ENCODE measurements at regions not wholly inside any gene's neighbourhood (a gene's known extent, or its start where the extent isn't known, plus 50 kb on each side); places are given as distances from the start of the nearest gene placed in this dataset.

GRCh38 chr7:26437003-26437532 is 145.4 kb downstream of the SNX10 start:
- Histone ChIP-seq H3K27ac (ENCODE audit: low read depth in 1 of 2, low read length in 2 of 2) (no peak overlapping the region), H3K9me3 (ENCODE audit: control insufficient read depth in 4 of 4, low read length in 3 of 4) (no peaks in the 10 kb centered on the region), H3K36me3 (ENCODE audit: control insufficient read depth in 4 of 4, insufficient read depth in 3 of 4, low read depth in 1 of 4, low read length in 3 of 4) (no peaks in the 10 kb centered on the region), H3K4me1 (ENCODE audit: control insufficient read depth in 4 of 4, insufficient read depth in 4 of 4, low read length in 3 of 4) (no peaks in the 10 kb centered on the region), H3K9ac (ENCODE audit: low read depth in 1 of 2, low read length in 2 of 2) (no peak overlapping the region), H3K4me3 (ENCODE audit: low read depth in 1 of 3, low read length in 3 of 3) (no peak overlapping the region), H3K27me3 (ENCODE audit: control insufficient read depth in 4 of 4, insufficient read depth in 4 of 4, low read length in 3 of 4) (no peaks in the 10 kb centered on the region)
- TF ChIP-seq EGR1 (IDR thresholded peaks at IDR 0.05; ENCODE audit: low read depth in 2 of 2) (no peak), JUND (IDR thresholded peaks at IDR 0.05) (no peak), CTCF (IDR thresholded peaks at IDR 0.05; ENCODE audit: low read depth, low read length, missing input control) (no peak), ATF3 (IDR thresholded peaks at IDR 0.05) (no peak), FOXA1 (IDR thresholded peaks at IDR 0.05) (no peak), NR2F2 (IDR thresholded peaks at IDR 0.05) (no peak), SP1 (IDR thresholded peaks at IDR 0.05) (no peak), TAF1 (conservative IDR thresholded peaks at IDR 0.05) (no peak), HNF4A (conservative IDR thresholded peaks at IDR 0.05) (no peak), RXRA (IDR thresholded peaks at IDR 0.05) (no peak), GABPA (IDR thresholded peaks at IDR 0.05 in 1 of 2, conservative IDR thresholded peaks at IDR 0.05 in 1 of 2) (no peak), YY1 (IDR thresholded peaks at IDR 0.05) (no peak), HNF4G (IDR thresholded peaks at IDR 0.05) (no peak), RAD21 (IDR thresholded peaks at IDR 0.05) (no peak), FOXA2 (IDR thresholded peaks at IDR 0.05) (no peak)
- TF ChIP-seq, protein P1, sequence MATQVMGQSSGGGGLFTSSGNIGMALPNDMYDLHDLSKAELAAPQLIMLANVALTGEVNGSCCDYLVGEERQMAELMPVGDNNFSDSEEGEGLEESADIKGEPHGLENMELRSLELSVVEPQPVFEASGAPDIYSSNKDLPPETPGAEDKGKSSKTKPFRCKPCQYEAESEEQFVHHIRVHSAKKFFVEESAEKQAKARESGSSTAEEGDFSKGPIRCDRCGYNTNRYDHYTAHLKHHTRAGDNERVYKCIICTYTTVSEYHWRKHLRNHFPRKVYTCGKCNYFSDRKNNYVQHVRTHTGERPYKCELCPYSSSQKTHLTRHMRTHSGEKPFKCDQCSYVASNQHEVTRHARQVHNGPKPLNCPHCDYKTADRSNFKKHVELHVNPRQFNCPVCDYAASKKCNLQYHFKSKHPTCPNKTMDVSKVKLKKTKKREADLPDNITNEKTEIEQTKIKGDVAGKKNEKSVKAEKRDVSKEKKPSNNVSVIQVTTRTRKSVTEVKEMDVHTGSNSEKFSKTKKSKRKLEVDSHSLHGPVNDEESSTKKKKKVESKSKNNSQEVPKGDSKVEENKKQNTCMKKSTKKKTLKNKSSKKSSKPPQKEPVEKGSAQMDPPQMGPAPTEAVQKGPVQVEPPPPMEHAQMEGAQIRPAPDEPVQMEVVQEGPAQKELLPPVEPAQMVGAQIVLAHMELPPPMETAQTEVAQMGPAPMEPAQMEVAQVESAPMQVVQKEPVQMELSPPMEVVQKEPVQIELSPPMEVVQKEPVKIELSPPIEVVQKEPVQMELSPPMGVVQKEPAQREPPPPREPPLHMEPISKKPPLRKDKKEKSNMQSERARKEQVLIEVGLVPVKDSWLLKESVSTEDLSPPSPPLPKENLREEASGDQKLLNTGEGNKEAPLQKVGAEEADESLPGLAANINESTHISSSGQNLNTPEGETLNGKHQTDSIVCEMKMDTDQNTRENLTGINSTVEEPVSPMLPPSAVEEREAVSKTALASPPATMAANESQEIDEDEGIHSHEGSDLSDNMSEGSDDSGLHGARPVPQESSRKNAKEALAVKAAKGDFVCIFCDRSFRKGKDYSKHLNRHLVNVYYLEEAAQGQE (IDR thresholded peaks at IDR 0.05), result no peak
- TF ChIP-seq, protein P2, sequence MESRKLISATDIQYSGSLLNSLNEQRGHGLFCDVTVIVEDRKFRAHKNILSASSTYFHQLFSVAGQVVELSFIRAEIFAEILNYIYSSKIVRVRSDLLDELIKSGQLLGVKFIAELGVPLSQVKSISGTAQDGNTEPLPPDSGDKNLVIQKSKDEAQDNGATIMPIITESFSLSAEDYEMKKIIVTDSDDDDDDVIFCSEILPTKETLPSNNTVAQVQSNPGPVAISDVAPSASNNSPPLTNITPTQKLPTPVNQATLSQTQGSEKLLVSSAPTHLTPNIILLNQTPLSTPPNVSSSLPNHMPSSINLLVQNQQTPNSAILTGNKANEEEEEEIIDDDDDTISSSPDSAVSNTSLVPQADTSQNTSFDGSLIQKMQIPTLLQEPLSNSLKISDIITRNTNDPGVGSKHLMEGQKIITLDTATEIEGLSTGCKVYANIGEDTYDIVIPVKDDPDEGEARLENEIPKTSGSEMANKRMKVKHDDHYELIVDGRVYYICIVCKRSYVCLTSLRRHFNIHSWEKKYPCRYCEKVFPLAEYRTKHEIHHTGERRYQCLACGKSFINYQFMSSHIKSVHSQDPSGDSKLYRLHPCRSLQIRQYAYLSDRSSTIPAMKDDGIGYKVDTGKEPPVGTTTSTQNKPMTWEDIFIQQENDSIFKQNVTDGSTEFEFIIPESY (IDR thresholded peaks at IDR 0.05), result no peak
- TF ChIP-seq, protein P3, sequence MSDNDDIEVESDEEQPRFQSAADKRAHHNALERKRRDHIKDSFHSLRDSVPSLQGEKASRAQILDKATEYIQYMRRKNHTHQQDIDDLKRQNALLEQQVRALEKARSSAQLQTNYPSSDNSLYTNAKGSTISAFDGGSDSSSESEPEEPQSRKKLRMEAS (IDR thresholded peaks at IDR 0.05), result no peak
- no peak for DNase-seq (ENCODE audit: low spot score)
- WGBS, result 79% methylated on average over 4 of the region's 4 CpGs
